ENCODE measurements at regions not wholly inside any gene's neighbourhood (a gene's known extent, or its start where the extent isn't known, plus 50 kb on each side); places are given as distances from the start of the nearest gene placed in this dataset.

DNA sequence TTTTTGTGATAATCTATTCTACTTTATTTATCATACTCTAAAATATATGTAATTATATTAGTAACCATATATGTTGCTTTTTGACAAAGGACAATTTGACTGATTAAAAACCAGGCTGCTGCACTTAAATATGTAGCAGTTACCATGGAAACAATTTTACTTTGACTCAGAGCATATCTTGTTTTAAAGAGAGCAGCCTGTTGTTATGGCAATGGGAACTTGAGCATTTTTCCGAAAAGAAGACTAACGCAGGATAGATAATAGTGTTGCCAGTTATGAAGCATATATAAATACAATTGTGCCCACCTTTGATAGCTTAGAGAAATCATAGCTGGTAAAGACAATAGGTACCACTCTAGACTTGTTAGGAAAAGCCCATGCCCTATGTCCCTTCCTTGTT is 283.0 kb downstream of the GASK1B start:
- H3K4me1 Mint-ChIP-seq = no peaks in the 10 kb centered on the region
- no peaks in the 10 kb centered on the region for H3K4me1 ChIP-seq (ENCODE audit: control insufficient read depth, insufficient read depth, low read length)
- no peak overlapping the region for H3K27ac ChIP-seq (ENCODE audit: low read length)
- H3K4me3 Mint-ChIP-seq = no peak overlapping the region
- no peaks in the 10 kb centered on the region for H3K27me3 Mint-ChIP-seq (ENCODE audit: low read depth in 2 of 2)
- no peaks in the 10 kb centered on the region for H3K36me3 ChIP-seq (ENCODE audit: control insufficient read depth, insufficient read depth, low read length)
- 96% methylated on average over 2 of the region's 2 CpGs for WGBS (ENCODE audit: insufficient coverage)
- DNase-seq (no peak), ATAC-seq (no peak)
- H3K27me3 ChIP-seq (ENCODE audit: control insufficient read depth, insufficient read depth, low read length) = no peaks in the 10 kb centered on the region
- TF ChIP-seq, protein P1, sequence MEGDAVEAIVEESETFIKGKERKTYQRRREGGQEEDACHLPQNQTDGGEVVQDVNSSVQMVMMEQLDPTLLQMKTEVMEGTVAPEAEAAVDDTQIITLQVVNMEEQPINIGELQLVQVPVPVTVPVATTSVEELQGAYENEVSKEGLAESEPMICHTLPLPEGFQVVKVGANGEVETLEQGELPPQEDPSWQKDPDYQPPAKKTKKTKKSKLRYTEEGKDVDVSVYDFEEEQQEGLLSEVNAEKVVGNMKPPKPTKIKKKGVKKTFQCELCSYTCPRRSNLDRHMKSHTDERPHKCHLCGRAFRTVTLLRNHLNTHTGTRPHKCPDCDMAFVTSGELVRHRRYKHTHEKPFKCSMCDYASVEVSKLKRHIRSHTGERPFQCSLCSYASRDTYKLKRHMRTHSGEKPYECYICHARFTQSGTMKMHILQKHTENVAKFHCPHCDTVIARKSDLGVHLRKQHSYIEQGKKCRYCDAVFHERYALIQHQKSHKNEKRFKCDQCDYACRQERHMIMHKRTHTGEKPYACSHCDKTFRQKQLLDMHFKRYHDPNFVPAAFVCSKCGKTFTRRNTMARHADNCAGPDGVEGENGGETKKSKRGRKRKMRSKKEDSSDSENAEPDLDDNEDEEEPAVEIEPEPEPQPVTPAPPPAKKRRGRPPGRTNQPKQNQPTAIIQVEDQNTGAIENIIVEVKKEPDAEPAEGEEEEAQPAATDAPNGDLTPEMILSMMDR (IDR thresholded peaks at IDR 0.05) = no peak
- H3K9me3 ChIP-seq (ENCODE audit: control insufficient read depth, insufficient read depth, low read length) = no peaks in the 10 kb centered on the region
- no peaks in the 10 kb centered on the region for H3K36me3 Mint-ChIP-seq
- no peak overlapping the region for H3K4me3 ChIP-seq (ENCODE audit: low read length)
- H3K27ac Mint-ChIP-seq = no peak overlapping the region
- intact Hi-C loops (cut with micrococcal nuclease) = no loop called here
- H3K9me3 Mint-ChIP-seq = peaks cover 6 to 9% of the 10 kb centered on the region in 2 donors

DNA sequence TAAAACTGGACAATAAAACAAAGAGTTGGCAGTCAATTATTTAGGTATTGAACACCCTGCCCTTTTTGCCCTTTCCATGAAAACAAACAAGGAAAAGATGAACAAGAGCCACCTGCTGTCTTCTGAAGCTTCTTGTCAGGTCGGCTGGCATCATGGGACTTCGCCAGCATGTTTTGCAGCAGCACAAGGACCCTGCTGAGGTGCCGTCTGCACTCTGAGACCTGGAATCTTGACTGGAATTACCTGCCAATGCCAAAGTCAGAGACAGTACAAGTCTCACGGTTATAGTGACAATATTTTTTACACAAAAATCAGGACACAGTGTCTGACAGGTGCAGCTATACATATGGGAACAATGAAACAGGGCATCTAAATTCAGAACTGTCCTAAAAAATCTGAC is 284.5 kb downstream of the GASK1B start:
- intact Hi-C loops (cut with micrococcal nuclease) = no loop called here
- no peak for ATAC-seq
- no peaks in the 10 kb centered on the region for H3K36me3 ChIP-seq (ENCODE audit: control insufficient read depth, insufficient read depth, low read length)
- TF ChIP-seq, protein P1 (IDR thresholded peaks at IDR 0.05) = no peak
- Mint-ChIP-seq H3K36me3 (no peaks in the 10 kb centered on the region), H3K4me1 (no peaks in the 10 kb centered on the region), H3K4me3 (no peak overlapping the region), H3K27me3 (ENCODE audit: low read depth in 2 of 2) (no peaks in the 10 kb centered on the region), H3K27ac (no peak overlapping the region), H3K9me3 (peaks cover 6 to 7% of the 10 kb centered on the region in 2 donors)
- no peaks in the 10 kb centered on the region for H3K9me3 ChIP-seq (ENCODE audit: control insufficient read depth, insufficient read depth, low read length)
- H3K27me3 ChIP-seq (ENCODE audit: control insufficient read depth, insufficient read depth, low read length) = no peaks in the 10 kb centered on the region
- WGBS (ENCODE audit: insufficient coverage) = 76% methylated on average over 4 of the region's 4 CpGs
- DNase-seq = no peak
- no peak overlapping the region for H3K27ac ChIP-seq (ENCODE audit: low read length)
- H3K4me1 ChIP-seq (ENCODE audit: control insufficient read depth, insufficient read depth, low read length) = no peaks in the 10 kb centered on the region
- H3K4me3 ChIP-seq (ENCODE audit: low read length) = no peak overlapping the region

DNA sequence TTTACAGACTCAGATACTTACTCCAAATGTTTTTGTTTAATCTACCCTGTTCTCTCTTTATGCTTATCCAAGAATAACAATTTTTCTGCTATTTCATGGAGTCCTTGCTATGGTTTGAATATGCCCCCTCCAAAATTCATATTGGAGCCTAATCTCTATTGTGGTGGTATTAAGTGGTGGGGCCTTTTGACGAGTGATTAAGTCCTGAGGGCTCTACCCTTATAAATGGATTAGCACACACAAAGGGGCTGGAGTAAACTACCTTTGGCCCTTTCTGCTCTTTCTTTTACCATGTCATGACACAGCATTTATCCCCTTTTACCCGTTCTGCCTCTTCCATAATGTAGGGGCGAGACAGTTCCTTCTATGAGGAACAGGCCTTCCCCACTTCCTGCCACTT is 285.5 kb downstream of the GASK1B start:
- peaks cover 2 to 5% of the 10 kb centered on the region in 2 donors for H3K9me3 Mint-ChIP-seq
- no peaks in the 10 kb centered on the region for H3K4me1 ChIP-seq (ENCODE audit: control insufficient read depth, insufficient read depth, low read length)
- ATAC-seq = no peak
- no peaks in the 10 kb centered on the region for H3K36me3 ChIP-seq (ENCODE audit: control insufficient read depth, insufficient read depth, low read length)
- no peaks in the 10 kb centered on the region for H3K27me3 Mint-ChIP-seq (ENCODE audit: low read depth in 2 of 2)
- H3K9me3 ChIP-seq (ENCODE audit: control insufficient read depth, insufficient read depth, low read length) = no peaks in the 10 kb centered on the region
- no peaks in the 10 kb centered on the region for H3K27me3 ChIP-seq (ENCODE audit: control insufficient read depth, insufficient read depth, low read length)
- no peaks in the 10 kb centered on the region for H3K36me3 Mint-ChIP-seq
- no peak overlapping the region for H3K4me3 Mint-ChIP-seq
- no peak for DNase-seq
- 49% methylated on average over 2 of the region's 3 CpGs for WGBS (ENCODE audit: insufficient coverage)
- H3K27ac Mint-ChIP-seq = no peak overlapping the region
- no peak overlapping the region for H3K4me3 ChIP-seq (ENCODE audit: low read length)
- intact Hi-C loops (cut with micrococcal nuclease) = no loop called here
- H3K4me1 Mint-ChIP-seq = no peaks in the 10 kb centered on the region
- H3K27ac ChIP-seq (ENCODE audit: low read length) = no peak overlapping the region
- TF ChIP-seq, protein P1 (IDR thresholded peaks at IDR 0.05) = no peak

DNA sequence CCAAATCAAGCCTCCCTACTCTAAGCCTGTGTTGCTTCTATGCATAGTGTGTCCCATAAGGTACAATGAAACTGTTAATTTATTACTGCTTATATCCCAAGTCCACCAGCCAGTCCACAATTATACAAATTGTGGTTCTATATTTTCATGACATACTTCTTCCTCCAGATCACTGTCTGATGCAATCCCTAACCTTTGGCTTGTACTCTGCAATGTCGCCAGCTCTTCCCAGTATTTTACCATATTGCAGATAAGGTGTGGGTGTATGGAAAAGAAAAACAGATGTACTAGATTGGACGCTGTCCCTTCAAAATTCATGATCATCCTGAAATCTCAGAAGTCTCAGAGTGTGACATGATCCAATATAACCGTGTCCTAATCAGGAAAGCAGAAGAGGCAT is 286.2 kb downstream of the GASK1B start:
- intact Hi-C loops (cut with micrococcal nuclease) = no loop called here
- Mint-ChIP-seq H3K36me3 (no peaks in the 10 kb centered on the region), H3K27me3 (ENCODE audit: low read depth in 2 of 2) (no peaks in the 10 kb centered on the region), H3K27ac (no peak overlapping the region), H3K4me3 (no peak overlapping the region), H3K4me1 (no peaks in the 10 kb centered on the region), H3K9me3 (peaks cover 5% of the 10 kb centered on the region in 2 donors)
- Histone ChIP-seq H3K36me3 (ENCODE audit: control insufficient read depth, insufficient read depth, low read length) (no peaks in the 10 kb centered on the region), H3K9me3 (ENCODE audit: control insufficient read depth, insufficient read depth, low read length) (no peaks in the 10 kb centered on the region), H3K4me1 (ENCODE audit: control insufficient read depth, insufficient read depth, low read length) (no peaks in the 10 kb centered on the region), H3K27me3 (ENCODE audit: control insufficient read depth, insufficient read depth, low read length) (no peaks in the 10 kb centered on the region), H3K27ac (ENCODE audit: low read length) (no peak overlapping the region), H3K4me3 (ENCODE audit: low read length) (no peak overlapping the region)
- no peak for ATAC-seq
- DNase-seq = no peak
- TF ChIP-seq, protein P1 (IDR thresholded peaks at IDR 0.05) = no peak
- 80% methylated on average over 2 of the region's 3 CpGs for WGBS (ENCODE audit: insufficient coverage)
